ENCODE measurements at regions not wholly inside any gene's neighbourhood (a gene's known extent, or its start where the extent isn't known, plus 50 kb on each side); places are given as distances from the start of the nearest gene placed in this dataset.

GRCh38 chr10:125513429-125514182 is 169.4 kb downstream of the TEX36 start:
- DNase-seq (ENCODE audit: low spot score), result no peak

GRCh38 chr10:125510998-125511397 is 172.0 kb downstream of the TEX36 start:
- no peak for DNase-seq (ENCODE audit: low spot score)

GRCh38 chr10:125505648-125506047 is 177.3 kb downstream of the TEX36 start:
- DNase-seq (ENCODE audit: low spot score), result no peak

GRCh38 chr10:125502276-125502675 is 180.7 kb downstream of the TEX36 start:
- DNase-seq (ENCODE audit: low spot score), result no peak

- no peak for DNase-seq (ENCODE audit: low spot score)
Observed at GRCh38 chr10:125495386-125495785, 187.6 kb downstream of the TEX36 start.

- no peak for DNase-seq (ENCODE audit: low spot score)
Observed at GRCh38 chr10:125494651-125495239, 188.2 kb downstream of the TEX36 start.

GRCh38 chr10:125491381-125491780 is 191.6 kb downstream of the TEX36 start:
- no peak for DNase-seq (ENCODE audit: low spot score)

GRCh38 chr10:125489731-125490130 is 193.2 kb downstream of the TEX36 start:
- no peak for DNase-seq (ENCODE audit: low spot score)

- no peak for DNase-seq (ENCODE audit: low spot score)
Observed at GRCh38 chr10:125485665-125486064, 197.3 kb downstream of the TEX36 start.

- DNase-seq (ENCODE audit: low spot score), result no peak
Observed at GRCh38 chr10:125484035-125484732, 198.8 kb downstream of the TEX36 start.

GRCh38 chr10:125482637-125483036 is 200.3 kb downstream of the TEX36 start:
- no peak for DNase-seq (ENCODE audit: low spot score)

- DNase-seq (ENCODE audit: low spot score), result no peak
Observed at GRCh38 chr10:125482108-125482507, 200.9 kb downstream of the TEX36 start.

- DNase-seq (ENCODE audit: low spot score), result no peak
Observed at GRCh38 chr10:125479059-125479458, 203.9 kb downstream of the TEX36 start.

- DNase-seq (ENCODE audit: low spot score), result no peak
Observed at GRCh38 chr10:125475815-125476214, 207.1 kb downstream of the TEX36 start.

GRCh38 chr10:125473143-125473793 is 209.7 kb downstream of the TEX36 start:
- no peak for DNase-seq (ENCODE audit: low spot score)

- no peak for DNase-seq (ENCODE audit: low spot score)
Observed at GRCh38 chr10:125472010-125472607, 210.9 kb downstream of the TEX36 start.

- no peak for DNase-seq (ENCODE audit: low spot score)
Observed at GRCh38 chr10:125468278-125468677, 214.7 kb downstream of the TEX36 start.

- DNase-seq (ENCODE audit: low spot score), result no peak
Observed at GRCh38 chr10:125466685-125467084, 216.3 kb downstream of the TEX36 start.

GRCh38 chr10:125462845-125463244 is 220.1 kb downstream of the TEX36 start:
- DNase-seq (ENCODE audit: low spot score), result no peak

GRCh38 chr10:125460326-125460725 is 222.6 kb downstream of the TEX36 start:
- DNase-seq (ENCODE audit: low spot score), result no peak

- no peak for DNase-seq (ENCODE audit: low spot score)
Observed at GRCh38 chr10:125457406-125457805, 225.6 kb downstream of the TEX36 start.

GRCh38 chr10:125455855-125456254 is 227.1 kb downstream of the TEX36 start:
- no peak for DNase-seq (ENCODE audit: low spot score)
